PC-9 (cell line): ENCODE measurements at regions not wholly inside any gene's neighbourhood (a gene's known extent, or its start where the extent isn't known, plus 50 kb on each side); places are given as distances from the start of the nearest gene placed in this dataset.

Experiments
- BruUV-seq: library from RNA; stranded (reverse); fragments of 400-500 nt; replicated peaks from 2 replicates; lab custom pipeline; 2021; lab: Mats Ljungman, UMichigan
- CTCF ChIA-PET: fragments of 300-600 bp; sonication (Branson Sonifier 250); formaldehyde crosslinking; loops from one replicate; lab custom pipeline; 2022; ENCODE audit warnings: antibody characterized with exemption; lab: Charles Lee
- POLR2A ChIA-PET: fragments of 300-600 bp; sonication (Branson Sonifier 250); formaldehyde crosslinking; loops from one replicate; lab custom pipeline; 2022; ENCODE audit warnings: antibody characterized with exemption; ENCODE audit not compliant: unreplicated experiment; lab: Charles Lee
- DNase-seq, 2 experiments: peaks; one replicate each; pipeline versions ENCODE4 v3.0.0 to v3.0.0-alpha.2; 2015 to 2022; ENCODE audit warnings: mixed read lengths in 1 of 2
- H2AFZ ChIP-seq: fragments of 200-600 bp; sonication (generic); 2 replicates; pipeline ENCODE4 v1.8.1; 2017; ENCODE audit warnings: antibody characterized with exemption
- H3F3A ChIP-seq: fragments of 200-600 bp; sonication (generic); 2 replicates; pipeline ENCODE4 v1.8.1; 2017; ENCODE audit warnings: antibody characterized with exemption, mild to moderate bottlenecking, low read depth; ENCODE audit not compliant: insufficient read depth
- H3K27ac ChIP-seq: fragments of 200-600 bp; sonication (generic); 2 replicates; pipeline ENCODE4 v1.6.1; 2016; ENCODE audit warnings: mixed run types
- H3K27me3 ChIP-seq: fragments of 200-600 bp; sonication (generic); 2 replicates; pipeline ENCODE4 v1.6.1; 2016; ENCODE audit warnings: low read depth, mixed run types; ENCODE audit not compliant: insufficient read depth
- H3K36me3 ChIP-seq: fragments of 200-600 bp; sonication (generic); 2 replicates; pipeline ENCODE4 v1.6.1; 2016; ENCODE audit warnings: low read depth, mixed run types
- H3K4me1 ChIP-seq: fragments of 200-600 bp; sonication (generic); replicated peaks from 2 replicates; pipeline ENCODE4 v1.6.1; 2016; ENCODE audit warnings: mixed run types; ENCODE audit not compliant: insufficient read depth
- H3K4me2 ChIP-seq: fragments of 200-600 bp; sonication (generic); 2 replicates; pipeline ENCODE4 v1.6.1; 2017; ENCODE audit warnings: mixed run types
- H3K4me3 ChIP-seq: fragments of 200-600 bp; sonication (generic); 2 replicates; pipeline ENCODE4 v1.6.1; 2016; ENCODE audit warnings: mixed run types
- H3K79me2 ChIP-seq: fragments of 200-600 bp; sonication (generic); 2 replicates; pipeline ENCODE4 v1.6.1; 2017; ENCODE audit warnings: low read depth, mixed run types
- H3K9me2 ChIP-seq: fragments of 200-600 bp; sonication (generic); 2 replicates; pipeline ENCODE4 v1.8.1; 2017; ENCODE audit warnings: mild to moderate bottlenecking; ENCODE audit not compliant: insufficient read depth
- H3K9me3 ChIP-seq: fragments of 200-600 bp; sonication (generic); 2 replicates; pipeline ENCODE4 v1.8.1; 2016; ENCODE audit warnings: low read depth; ENCODE audit not compliant: insufficient read depth
- H4K20me1 ChIP-seq: fragments of 200-600 bp; sonication (generic); 2 replicates; pipeline ENCODE4 v1.8.1; 2017; ENCODE audit not compliant: insufficient read depth
- CTCF ChIP-seq: fragments of 200-600 bp; sonication (generic); conservative IDR thresholded peaks from 2 replicates; pipeline ENCODE4 v1.6.1; 2017; ENCODE audit warnings: mixed run types, antibody characterized with exemption, mild to moderate bottlenecking, moderate library complexity
- EZH2 ChIP-seq: fragments of 200-600 bp; sonication (generic); IDR thresholded peaks from 2 replicates; pipeline ENCODE4 v1.8.0; 2017; ENCODE audit warnings: antibody characterized with exemption, low read depth
- intact Hi-C: fragments of 100-400 bp; cut with micrococcal nuclease; formaldehyde crosslinking; loops from one replicate; pipeline ENCODE4 v1.10.0; 2022; ENCODE audit not compliant: unreplicated experiment

GRCh38 chr15:38091078-38091645, 156.7 kb downstream of the TMCO5A start:
- POLR2A ChIA-PET, result no interaction called here
- no TSS peak for BruUV-seq
- Histone ChIP-seq H3K79me2 (no peaks in the 10 kb centered on the region), H3K36me3 (no peaks in the 10 kb centered on the region), H3K9me2 (no peaks in the 10 kb centered on the region), H3K27ac (no peak overlapping the region), H3K27me3 (no peaks in the 10 kb centered on the region), H4K20me1 (no peaks in the 10 kb centered on the region), H3K4me2 (no peak overlapping the region), H3K4me1 (no peaks in the 10 kb centered on the region), H2AFZ (no peak overlapping the region), H3K9me3 (no peaks in the 10 kb centered on the region), H3K4me3 (no peak overlapping the region), H3F3A (no peaks in the 10 kb centered on the region)
- DNase-seq, result no peak
- intact Hi-C loops, result no loop called here
- CTCF ChIA-PET, result no interaction called here
- TF ChIP-seq CTCF (no peak), EZH2 (no peak)

GRCh38 chr15:38093931-38094330, 158.7 kb upstream of the SPRED1 start:
- no peaks in the 10 kb centered on the region for H4K20me1 ChIP-seq
- no peaks in the 10 kb centered on the region for H3K36me3 ChIP-seq
- ChIA-PET CTCF (no interaction called here), POLR2A (no interaction called here)
- TF ChIP-seq EZH2, result no peak
- no peak for TF ChIP-seq CTCF
- no peak overlapping the region for H2AFZ ChIP-seq
- H3K9me3 ChIP-seq, result no peaks in the 10 kb centered on the region
- no peaks in the 10 kb centered on the region for H3K9me2 ChIP-seq
- intact Hi-C loops, result no loop called here
- no peak overlapping the region for H3K4me2 ChIP-seq
- H3K4me1 ChIP-seq, result no peaks in the 10 kb centered on the region
- H3K4me3 ChIP-seq, result no peak overlapping the region
- H3F3A ChIP-seq, result no peaks in the 10 kb centered on the region
- no peaks in the 10 kb centered on the region for H3K79me2 ChIP-seq
- no TSS peak for BruUV-seq
- no peak for DNase-seq
- H3K27ac ChIP-seq, result no peak overlapping the region
- no peaks in the 10 kb centered on the region for H3K27me3 ChIP-seq

GRCh38 chr15:38102972-38103371, 149.7 kb upstream of the SPRED1 start:
- H3K27ac ChIP-seq, result no peak overlapping the region
- intact Hi-C loops, result no loop called here
- no peak overlapping the region for H3K4me2 ChIP-seq
- H3K79me2 ChIP-seq, result no peaks in the 10 kb centered on the region
- H3K36me3 ChIP-seq, result no peaks in the 10 kb centered on the region
- no peak for TF ChIP-seq CTCF
- TF ChIP-seq EZH2, result no peak
- CTCF ChIA-PET, result no interaction called here
- DNase-seq, result no peak
- no peak overlapping the region for H2AFZ ChIP-seq
- H3K9me2 ChIP-seq, result no peaks in the 10 kb centered on the region
- no TSS peak for BruUV-seq
- H3K4me1 ChIP-seq, result no peaks in the 10 kb centered on the region
- H3K9me3 ChIP-seq, result no peaks in the 10 kb centered on the region
- no peaks in the 10 kb centered on the region for H3F3A ChIP-seq
- H4K20me1 ChIP-seq, result no peaks in the 10 kb centered on the region
- POLR2A ChIA-PET, result no interaction called here
- no peaks in the 10 kb centered on the region for H3K27me3 ChIP-seq
- no peak overlapping the region for H3K4me3 ChIP-seq
